ENCODE measurements at regions not wholly inside any gene's neighbourhood (a gene's known extent, or its start where the extent isn't known, plus 50 kb on each side); places are given as distances from the start of the nearest gene placed in this dataset.

GRCh38 chr7:117973975-117974374, 100.7 kb upstream of the CTTNBP2 start:
- intact Hi-C loops (cut with DNase I, micrococcal nuclease), result no loop called here
- H3K9me3 ChIP-seq, result no peaks in the 10 kb centered on the region
- H3K4me1 ChIP-seq (ENCODE audit: low read depth), result no peaks in the 10 kb centered on the region
- no peak overlapping the region for H3K4me3 ChIP-seq
- ATAC-seq (no peak), DNase-seq (no peak)
- no peak for TF ChIP-seq CTCF (IDR thresholded peaks at IDR 0.05)
- H3K36me3 ChIP-seq (ENCODE audit: low read depth), result no peaks in the 10 kb centered on the region

GRCh38 chr7:117974891-117975290, 101.7 kb upstream of the CTTNBP2 start:
- H3K9me3 ChIP-seq, result no peaks in the 10 kb centered on the region
- H3K36me3 ChIP-seq (ENCODE audit: low read depth), result no peaks in the 10 kb centered on the region
- no peak overlapping the region for H3K4me3 ChIP-seq
- ATAC-seq (no peak), DNase-seq (no peak)
- intact Hi-C loops (cut with DNase I, micrococcal nuclease), result no loop called here
- no peak for TF ChIP-seq CTCF (IDR thresholded peaks at IDR 0.05)
- H3K4me1 ChIP-seq (ENCODE audit: low read depth), result no peaks in the 10 kb centered on the region

GRCh38 chr7:117975476-117975875, 102.2 kb upstream of the CTTNBP2 start:
- no peaks in the 10 kb centered on the region for H3K36me3 ChIP-seq (ENCODE audit: low read depth)
- DNase-seq (no peak), ATAC-seq (no peak)
- no peaks in the 10 kb centered on the region for H3K4me1 ChIP-seq (ENCODE audit: low read depth)
- intact Hi-C loops (cut with DNase I, micrococcal nuclease), result no loop called here
- H3K4me3 ChIP-seq, result no peak overlapping the region
- no peaks in the 10 kb centered on the region for H3K9me3 ChIP-seq
- TF ChIP-seq CTCF (IDR thresholded peaks at IDR 0.05), result no peak

GRCh38 chr7:117979954-117980497, 106.8 kb upstream of the CTTNBP2 start:
- Histone ChIP-seq H3K36me3 (ENCODE audit: low read depth) (no peaks in the 10 kb centered on the region), H3K4me1 (ENCODE audit: low read depth) (peaks cover 6% of the 10 kb centered on the region), H3K9me3 (no peaks in the 10 kb centered on the region), H3K4me3 (no peak overlapping the region)
- no peak for DNase-seq
- TF ChIP-seq CTCF (IDR thresholded peaks at IDR 0.05), result no peak
- intact Hi-C loops (cut with DNase I, micrococcal nuclease), result no loop called here
- ATAC-seq, result no peak

- TF ChIP-seq CTCF (IDR thresholded peaks at IDR 0.05), result no peak
- ATAC-seq (peak; percentile 77), DNase-seq (peak in 2 of 3 donors; percentile 17 to 26)
These were observed 109.1 kb upstream of the CTTNBP2 start for GRCh38 chr7:117982071-117983055.

More at GRCh38 chr7:117982071-117983055, 109.1 kb upstream of the CTTNBP2 start:
- Histone ChIP-seq H3K36me3 (ENCODE audit: low read depth) (no peaks in the 10 kb centered on the region), H3K4me3 (no peak overlapping the region), H3K4me1 (ENCODE audit: low read depth) (peaks cover 6% of the 10 kb centered on the region), H3K9me3 (no peaks in the 10 kb centered on the region)
- intact Hi-C loops (cut with DNase I, micrococcal nuclease), result no loop called here
